HG02678 (cell line): ENCODE measurements at regions not wholly inside any gene's neighbourhood (a gene's known extent, or its start where the extent isn't known, plus 50 kb on each side); places are given as distances from the start of the nearest gene placed in this dataset.

ENCODE experiments used
- ATAC-seq: cut with Tn5 transposase; IDR thresholded peaks from one replicate; pipeline ENCODE4 v1.9.1; 2021; ENCODE audit warnings: mild to moderate bottlenecking, moderate library complexity; ENCODE audit not compliant: unreplicated experiment

DNA sequence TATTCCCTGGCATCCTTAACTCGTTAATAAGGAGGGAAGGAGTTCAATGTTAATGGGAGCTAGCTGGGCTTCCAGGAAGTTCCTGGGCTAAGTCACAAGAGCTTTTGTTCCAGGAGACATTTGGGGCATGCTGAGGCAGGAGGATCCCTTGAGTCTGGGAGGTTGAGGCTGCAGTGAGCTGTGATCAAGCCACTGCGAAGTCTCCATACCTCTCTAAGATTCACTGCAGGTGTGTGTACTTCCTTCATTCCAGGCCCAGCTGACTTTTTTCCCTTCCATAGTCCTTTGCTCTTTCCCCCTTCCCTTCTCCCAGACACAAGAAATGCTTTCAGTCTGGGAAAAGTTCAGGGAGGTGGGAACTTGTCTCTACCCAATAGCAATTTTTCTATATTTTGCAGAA is 489.8 kb downstream of the NPIPA7 start:
- no peak for ATAC-seq

DNA sequence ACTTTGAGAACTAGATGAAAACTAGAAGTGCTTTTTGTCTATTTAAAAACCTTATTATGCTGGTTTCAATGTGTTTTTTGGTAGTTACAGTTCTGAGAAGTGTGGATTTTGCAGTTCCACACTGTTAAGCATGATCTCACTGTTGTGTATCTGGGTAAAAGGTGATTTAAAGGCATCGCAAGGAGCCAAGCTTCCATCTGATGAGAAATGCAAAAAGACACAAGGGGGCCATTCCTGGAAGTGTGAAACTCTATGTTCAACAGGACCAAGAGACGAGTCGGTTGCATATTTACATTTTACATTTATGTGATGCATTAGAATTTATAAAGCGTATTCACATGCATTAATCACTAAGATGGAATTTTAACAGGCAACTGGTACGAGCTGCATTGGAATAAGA is 490.8 kb downstream of the NPIPA7 start:
- no peak for ATAC-seq

DNA sequence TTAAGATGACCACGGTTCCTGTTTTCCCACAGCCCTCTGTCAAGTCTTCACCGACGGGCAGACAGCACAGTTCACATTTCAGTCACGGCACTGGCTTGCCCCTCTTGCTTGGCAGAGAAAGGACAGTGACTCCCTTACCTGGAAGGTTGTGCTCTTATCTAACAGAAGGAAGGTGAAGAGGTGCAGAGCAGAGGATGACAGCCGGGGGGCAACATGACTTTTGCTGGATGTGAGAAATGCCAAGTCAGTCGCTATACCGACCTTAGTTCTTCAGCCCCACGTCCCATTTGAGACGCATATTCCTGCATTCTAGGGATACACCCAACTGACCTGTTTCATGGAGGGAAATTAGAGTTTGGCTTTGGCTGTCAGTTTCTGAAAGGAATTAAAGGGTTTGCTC is 492.3 kb downstream of the NPIPA7 start:
- ATAC-seq, result no peak

DNA sequence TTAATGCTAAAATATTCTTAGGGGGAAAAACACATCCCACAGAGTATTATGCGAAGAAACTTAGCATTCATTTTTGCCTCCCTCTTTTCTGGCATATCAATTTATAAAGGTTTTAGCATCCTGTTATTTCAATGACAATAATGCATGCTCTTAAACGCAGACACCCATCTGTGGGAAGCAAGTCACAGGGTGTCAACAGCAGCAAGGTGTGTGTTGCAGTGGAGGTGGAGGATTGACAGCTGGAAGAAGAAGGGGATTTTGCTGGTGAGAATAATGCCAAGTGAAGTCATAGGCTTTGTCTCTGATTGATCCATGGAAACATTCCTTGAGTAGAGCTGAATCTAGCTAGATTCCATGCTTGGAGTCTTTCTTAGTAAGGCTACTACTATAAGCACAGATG is 498.1 kb downstream of the NPIPA7 start:
- ATAC-seq, result no peak

DNA sequence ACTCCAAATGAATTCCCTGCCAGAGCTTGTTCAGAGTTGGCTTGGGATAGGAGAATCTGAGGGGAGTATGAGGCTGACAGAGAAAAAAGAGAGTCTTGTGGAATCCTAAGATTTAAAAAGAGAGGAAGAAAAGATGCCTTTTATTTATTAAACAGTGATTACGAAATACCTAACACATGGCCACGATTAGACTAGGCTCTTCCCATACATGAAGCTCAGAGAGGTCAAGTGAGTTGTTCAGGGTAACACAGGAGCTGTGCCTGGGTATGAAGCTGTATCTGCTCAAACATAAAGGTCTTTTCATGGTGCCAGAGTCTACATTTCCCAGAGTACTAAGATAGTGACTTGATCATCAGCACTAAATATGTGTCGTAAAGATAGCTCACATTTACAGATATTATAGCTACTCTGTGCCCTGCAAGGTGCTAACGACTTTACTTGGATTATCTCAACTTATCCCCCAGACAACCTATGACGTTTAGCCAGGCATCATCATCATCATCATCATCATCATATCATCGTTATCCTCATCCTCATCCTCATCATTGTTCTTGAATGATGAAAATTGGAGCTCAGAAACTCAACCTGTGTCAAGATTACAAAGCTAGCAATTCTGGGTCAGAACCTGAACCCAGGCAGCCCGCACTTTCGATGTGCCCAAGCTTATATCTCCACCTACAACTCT is 500.8 kb downstream of the NPIPA7 start:
- no peak for ATAC-seq

DNA sequence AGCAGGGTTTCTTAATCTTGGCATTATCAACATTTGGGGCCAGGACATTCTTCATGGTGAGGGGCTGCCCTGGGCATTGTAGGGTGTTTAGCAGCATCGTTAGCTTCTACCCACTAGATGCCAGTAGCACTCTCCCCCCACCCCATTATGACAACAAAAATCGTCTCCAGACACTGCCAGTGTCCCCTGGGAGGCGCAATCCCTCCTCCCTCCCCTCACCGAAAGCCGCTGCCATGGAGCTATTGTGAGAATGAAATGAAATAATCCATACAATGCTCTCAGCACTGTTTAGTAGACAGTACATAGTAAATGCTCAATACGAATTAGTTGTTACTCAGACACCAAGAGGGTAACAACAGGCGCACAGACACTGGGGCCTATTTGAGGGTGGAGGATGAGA is 502.9 kb downstream of the NPIPA7 start:
- ATAC-seq, result no peak

DNA sequence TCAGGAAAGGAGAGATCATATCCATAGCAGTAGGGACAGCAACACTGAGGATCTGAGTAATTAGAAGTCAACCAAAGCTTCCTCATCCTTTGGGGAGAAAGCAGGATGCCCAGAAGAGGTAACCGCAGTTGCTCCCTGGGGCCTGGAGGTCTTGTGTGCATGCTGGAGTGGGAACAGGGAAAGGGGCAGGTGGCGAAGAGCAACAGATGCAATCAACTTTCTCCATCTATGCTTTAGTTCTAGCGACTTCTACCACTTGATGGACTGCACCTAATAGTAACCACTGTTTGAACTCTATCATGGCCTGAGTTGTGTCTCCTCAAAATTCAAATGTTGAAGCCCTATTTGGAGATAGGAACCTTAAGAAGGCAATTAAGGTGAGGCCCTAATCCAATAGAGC is 503.8 kb downstream of the NPIPA7 start:
- no peak for ATAC-seq

DNA sequence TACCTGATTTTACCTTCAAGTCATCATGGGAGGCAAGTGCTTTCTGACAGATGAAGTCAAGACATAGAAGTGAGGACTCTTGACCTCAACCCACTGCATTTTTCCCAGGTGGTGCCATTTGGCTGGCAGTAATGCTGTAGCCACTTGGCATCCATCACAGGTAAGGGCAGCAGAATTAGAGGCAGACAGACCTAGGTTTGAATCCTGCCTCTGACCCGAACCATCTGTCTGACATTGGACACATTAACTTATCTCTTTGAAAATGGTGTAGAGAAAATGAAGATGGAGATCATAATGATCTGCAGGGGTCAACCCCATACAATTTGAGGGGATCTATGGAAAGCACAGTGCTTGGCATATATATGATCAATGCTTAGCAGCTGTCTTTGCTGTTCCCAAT is 505.5 kb downstream of the NPIPA7 start:
- no peak for ATAC-seq

DNA sequence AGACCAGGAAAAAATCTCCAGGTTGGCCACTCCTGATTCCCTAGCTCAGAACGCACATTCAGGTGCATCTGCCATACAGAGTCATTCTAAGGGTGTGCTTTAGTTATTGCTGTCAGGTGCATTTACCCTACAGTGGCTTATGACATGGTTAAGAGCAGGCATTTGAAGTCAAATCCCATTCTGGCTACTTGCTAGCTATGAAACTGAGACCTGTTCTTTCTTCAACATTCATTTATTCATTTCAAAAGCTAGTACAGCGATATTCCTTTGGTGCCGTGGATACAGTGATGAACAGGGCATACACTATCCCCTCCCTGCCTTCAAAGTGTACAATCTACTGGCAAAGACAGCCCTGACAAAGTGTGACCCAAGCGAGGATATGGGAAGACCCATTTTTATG is 508.3 kb downstream of the NPIPA7 start:
- no peak for ATAC-seq

DNA sequence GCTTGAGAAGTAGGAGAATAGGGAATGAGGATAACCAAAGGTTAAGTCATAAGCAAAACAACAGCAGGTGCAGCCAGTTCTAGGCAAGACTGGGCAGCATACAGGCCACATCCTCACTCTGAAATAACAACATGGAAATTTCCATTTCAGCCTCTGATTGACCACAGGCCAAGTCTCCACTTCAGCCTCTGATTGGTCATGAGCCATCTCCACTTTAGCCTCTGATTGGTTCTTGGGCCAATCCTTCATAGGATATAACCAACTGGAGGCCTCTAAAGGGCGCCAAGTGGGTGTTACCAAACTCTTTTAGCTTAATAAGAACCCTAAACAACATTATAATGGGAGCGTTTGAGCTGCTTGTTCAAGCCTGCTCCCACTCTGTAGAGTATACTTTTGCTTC is 512.0 kb downstream of the NPIPA7 start:
- ATAC-seq, result no peak

DNA sequence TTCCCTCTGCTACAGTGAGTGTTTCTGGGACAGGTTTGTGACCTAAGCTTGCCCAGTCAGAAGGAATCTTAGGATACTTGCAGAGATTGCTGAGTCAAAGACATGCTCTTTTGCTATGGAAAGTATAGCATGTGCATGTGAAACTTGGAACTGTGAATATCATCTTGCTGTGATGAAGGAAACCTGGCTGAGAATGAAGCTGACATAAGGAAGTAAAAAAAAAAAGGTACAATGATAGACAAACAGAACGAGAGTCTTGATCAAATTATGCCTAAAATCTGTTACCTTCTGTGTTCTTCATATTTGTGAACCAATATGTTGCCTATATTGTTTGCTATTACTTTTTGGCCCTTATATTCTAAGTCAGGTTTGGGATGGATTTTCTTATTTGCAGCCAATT is 525.7 kb downstream of the NPIPA7 start:
- ATAC-seq, result no peak

DNA sequence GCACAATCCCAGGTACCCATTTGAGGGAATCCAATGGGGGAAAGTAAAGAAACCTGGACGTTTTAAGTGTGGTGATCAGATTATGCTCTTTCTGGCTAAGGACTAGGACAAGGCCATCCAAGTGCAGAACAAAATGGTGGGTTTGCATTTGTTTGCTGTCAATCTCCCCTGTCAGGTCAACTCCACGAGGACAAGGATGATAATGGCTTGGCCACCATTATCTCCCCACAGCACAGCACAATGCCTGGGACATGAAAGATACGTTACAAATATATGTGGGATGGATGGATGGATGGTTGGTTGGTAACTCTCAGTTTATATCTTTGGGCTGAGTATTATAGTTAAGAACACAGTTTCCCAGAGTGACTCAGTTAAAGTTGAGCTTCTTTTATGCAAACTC is 526.9 kb downstream of the NPIPA7 start:
- no peak for ATAC-seq

DNA sequence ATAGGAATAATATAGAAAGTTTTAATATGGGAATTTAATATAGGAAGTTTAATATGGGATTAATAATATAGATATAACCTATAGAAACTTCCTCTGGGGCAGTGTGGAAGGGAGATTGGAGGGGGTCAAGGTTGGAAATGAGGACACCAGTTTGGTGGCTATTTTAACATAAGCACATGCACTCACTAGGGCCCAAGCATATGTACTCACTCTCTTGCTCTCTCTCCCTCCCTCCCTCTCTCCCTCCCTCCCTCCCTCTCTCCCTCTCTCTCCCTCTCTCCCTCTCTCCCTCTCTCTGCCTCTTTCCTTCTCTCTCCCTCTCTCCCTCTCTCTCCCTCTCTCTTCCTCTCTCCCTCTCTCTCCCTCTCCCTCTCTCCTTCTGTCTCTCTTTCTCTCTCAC is 528.1 kb downstream of the NPIPA7 start:
- no peak for ATAC-seq

DNA sequence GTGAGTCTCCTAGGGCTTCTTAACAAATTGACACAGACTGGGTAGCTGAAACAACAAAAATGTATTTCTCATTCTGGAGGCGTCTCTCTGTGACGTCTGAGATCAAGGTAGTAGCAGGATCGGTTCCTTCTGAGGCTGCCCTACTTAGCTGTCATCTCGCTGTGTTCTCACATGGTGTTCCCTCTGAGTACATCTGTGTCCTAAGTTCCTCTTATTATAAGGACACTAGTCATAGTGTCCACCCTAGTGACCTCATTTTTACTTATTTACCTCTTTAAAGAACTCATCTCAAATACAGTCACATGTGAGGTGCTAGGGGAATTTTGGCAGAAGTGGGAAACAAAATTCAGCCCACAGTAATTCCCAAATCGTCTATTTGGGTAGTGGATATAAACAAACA is 529.1 kb downstream of the NPIPA7 start:
- ATAC-seq, result no peak

DNA sequence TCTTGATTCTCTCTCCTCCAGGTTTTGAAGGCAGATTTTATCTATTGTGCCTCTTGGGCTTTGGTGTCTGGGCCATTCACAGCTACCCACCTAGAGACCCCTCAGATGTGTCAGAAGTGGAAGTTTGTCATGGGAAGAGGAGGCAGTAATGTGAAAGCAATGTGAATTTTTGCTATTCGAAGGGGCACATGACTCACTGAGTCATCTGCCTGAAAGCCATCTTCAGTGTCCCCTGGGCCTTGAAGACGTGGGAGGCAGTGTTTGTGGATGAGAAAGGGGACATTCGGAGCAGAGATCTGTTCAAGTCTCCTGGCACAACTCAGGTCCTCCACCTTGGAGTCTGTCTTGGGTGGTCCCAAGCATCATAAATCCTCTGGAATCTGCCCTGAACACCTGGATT is 530.2 kb downstream of the NPIPA7 start:
- ATAC-seq, result no peak

DNA sequence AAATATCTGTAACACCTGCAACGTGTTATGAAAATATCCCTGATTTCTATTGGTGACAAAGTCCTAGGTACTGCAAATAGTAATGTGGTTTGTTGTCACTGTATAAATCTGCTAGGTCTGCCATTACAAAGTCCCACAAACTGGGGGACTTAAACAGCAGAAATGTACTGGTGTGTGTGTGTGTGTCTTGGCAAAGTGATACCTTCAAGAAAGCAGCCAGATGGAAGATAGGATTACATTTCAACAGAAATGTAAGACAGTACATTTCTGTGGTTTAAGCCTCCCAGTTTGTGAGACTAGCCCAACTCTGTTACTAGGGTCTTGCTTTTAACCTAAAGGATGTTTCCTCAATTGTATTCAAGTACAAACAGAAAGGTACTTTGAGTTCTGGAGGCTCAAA is 531.7 kb downstream of the NPIPA7 start:
- no peak for ATAC-seq

DNA sequence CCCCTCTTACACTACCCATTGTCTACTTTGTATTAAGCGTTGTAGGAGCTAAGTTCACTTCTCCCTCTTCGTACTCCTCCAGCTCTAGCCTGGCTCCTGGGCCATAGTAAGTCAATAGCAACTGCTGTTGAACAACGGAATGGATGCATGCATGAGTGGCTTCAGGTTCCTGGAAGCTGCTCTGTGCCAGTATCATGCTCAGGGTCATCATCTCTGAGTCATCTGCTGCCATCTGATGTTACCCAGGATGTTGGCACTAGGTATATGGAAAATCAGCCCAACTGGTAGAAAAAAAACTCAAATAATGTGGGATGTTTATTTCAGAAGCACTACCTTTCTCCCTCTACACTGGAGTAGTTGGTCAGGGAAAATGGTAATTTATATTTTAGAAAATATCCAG is 536.8 kb downstream of the NPIPA7 start:
- ATAC-seq, result no peak

DNA sequence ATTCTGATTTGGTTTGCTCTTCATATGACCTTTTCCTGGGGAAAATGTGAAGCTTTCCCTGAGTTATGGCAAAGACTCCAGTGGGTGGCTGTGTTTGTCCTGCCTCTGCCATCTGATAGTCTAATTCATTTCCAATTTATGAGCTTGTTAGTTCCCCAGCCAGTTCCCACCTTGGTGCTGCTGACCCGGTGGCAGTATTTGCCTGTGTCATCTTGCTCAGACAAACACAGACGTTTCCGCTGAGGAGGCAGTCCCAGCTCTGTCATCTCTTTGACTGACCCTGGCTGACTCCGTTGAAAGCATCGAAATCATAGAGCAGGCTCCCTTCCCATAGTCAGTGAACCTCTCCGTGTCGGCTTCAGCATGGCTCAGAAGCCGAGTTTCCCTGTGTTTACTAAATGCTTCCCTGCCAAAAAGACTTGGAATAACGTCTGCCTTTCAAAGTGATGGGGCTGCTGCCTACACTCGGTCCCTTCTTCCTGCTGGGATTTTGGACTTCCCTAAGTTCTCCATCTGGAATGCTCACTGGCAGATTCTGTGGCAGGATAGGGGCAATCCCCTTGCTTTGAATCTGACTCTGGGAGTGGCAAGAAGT is 538.3 kb downstream of the NPIPA7 start:
- ATAC-seq, result no peak

DNA sequence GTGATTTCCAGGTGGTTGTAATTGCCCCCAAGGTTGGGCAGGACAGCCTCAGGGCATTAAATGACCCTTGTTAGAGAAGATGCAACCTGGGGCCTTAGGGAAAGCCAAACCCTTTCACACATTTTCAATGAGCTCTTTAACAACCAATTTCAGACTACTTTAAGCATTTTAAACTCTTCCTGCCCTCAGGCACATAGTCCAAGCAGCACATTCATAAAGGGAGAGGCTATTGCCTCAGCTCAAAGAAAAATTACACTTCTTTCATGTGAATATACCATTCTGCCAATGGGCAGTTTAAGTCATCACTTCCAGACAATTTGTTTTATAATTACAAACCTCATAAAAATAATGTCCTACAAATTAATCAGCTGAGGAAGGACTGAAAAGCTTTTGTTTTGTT is 544.5 kb downstream of the NPIPA7 start:
- no peak for ATAC-seq

DNA sequence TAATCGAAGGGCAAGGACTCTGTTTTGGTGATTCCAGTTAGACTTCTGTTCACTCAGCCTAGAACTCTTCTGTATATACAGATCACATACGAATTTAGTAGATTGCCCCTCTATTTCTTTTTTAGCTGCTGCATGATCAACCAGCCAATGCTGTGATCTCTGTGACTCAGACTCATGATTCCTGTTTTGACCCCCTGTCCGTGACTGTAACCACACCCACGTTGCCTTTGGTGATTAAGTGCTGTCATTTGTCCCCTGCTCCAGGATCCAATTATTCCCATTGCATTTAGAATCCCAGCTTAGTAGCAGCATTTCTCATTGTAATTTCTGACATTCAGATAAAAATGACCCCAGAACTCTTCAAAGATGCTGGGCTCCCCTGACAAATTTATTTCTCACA is 545.7 kb downstream of the NPIPA7 start:
- no peak for ATAC-seq

DNA sequence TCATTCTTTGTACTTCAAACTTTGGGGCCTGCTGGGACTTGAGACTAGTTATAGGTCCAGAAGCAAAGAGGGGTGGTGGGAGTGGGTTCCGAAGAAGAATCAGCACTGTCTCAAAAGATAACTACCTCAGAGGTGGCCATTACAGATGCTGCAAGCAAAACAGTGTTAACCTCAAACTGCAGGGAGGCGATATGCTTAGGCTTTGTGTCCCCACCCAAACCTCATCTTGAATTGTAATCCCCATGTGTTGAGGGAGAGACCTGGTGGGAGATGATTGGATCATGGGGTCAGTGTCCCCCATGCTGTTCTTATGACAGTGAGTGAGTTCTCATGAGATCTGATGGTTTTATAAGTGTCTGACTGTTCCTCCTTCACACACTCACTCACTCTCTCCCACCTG is 545.3 kb downstream of the XYLT1 start:
- no peak for ATAC-seq

DNA sequence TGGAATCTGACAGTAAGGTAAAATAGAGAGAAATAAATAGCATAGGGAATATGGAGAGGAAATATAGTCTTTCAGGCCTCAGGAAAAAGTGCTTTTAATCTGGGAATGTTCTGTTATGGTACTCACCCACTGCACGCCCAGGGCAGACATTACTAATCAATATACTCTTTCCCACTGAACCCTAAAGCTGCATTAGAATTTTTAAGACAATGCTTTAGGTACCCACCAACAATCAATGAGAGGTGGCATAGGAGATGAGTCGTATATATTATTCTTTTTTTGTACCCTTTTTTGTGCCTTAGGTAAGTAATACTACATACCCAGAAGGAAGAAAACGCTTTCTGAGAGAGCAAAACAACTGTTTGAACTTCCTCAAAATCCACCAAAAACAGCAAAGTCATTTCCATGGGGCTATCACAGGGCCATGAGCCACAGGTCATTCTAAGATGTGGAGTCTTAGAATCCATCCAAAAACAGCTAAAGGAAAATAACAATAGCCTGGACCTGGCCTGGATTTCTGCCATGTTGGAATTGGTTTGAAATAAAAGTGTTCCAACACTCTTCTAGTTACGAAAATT is 542.1 kb downstream of the XYLT1 start:
- ATAC-seq, result no peak
